ENCODE measurements at regions not wholly inside any gene's neighbourhood (a gene's known extent, or its start where the extent isn't known, plus 50 kb on each side); places are given as distances from the start of the nearest gene placed in this dataset.

DNA sequence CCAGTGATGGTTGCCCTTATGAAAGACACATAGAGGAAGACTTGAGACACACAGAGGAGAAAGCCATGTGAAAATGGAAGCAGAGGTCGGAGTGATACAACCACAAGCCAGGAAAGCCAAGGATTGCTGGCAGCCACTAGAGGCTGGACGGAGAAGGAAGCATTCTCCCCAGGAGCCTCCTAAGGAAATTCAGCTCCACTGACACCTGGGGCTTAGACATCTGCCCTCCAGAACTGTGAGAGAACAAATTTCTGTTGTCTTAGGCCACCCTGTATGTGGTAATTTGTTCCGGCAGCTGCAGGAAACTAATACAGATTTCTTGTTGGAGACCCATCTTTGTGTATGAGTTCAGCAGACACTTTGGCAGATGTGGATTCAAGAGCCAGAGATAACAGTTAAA lies 126.9 kb upstream of the ATP1A1 start:
- H3K4me1 ChIP-seq (ENCODE audit: low read depth), result peaks cover 13% of the 10 kb centered on the region
- H3K4me3 ChIP-seq, result no peak overlapping the region
- H3K27ac ChIP-seq, result no peak overlapping the region
- no peaks in the 10 kb centered on the region for H3K27me3 ChIP-seq
- H3K9me3 ChIP-seq (ENCODE audit: low read depth), result no peaks in the 10 kb centered on the region
- no peak for DNase-seq (ENCODE audit: low read depth in 1 of 2, low spot score in 1 of 2)
- TF ChIP-seq, protein P1, sequence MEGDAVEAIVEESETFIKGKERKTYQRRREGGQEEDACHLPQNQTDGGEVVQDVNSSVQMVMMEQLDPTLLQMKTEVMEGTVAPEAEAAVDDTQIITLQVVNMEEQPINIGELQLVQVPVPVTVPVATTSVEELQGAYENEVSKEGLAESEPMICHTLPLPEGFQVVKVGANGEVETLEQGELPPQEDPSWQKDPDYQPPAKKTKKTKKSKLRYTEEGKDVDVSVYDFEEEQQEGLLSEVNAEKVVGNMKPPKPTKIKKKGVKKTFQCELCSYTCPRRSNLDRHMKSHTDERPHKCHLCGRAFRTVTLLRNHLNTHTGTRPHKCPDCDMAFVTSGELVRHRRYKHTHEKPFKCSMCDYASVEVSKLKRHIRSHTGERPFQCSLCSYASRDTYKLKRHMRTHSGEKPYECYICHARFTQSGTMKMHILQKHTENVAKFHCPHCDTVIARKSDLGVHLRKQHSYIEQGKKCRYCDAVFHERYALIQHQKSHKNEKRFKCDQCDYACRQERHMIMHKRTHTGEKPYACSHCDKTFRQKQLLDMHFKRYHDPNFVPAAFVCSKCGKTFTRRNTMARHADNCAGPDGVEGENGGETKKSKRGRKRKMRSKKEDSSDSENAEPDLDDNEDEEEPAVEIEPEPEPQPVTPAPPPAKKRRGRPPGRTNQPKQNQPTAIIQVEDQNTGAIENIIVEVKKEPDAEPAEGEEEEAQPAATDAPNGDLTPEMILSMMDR (IDR thresholded peaks at IDR 0.05; ENCODE audit: low read depth, low read length), result no peak
- no peaks in the 10 kb centered on the region for H3K36me3 ChIP-seq

DNA sequence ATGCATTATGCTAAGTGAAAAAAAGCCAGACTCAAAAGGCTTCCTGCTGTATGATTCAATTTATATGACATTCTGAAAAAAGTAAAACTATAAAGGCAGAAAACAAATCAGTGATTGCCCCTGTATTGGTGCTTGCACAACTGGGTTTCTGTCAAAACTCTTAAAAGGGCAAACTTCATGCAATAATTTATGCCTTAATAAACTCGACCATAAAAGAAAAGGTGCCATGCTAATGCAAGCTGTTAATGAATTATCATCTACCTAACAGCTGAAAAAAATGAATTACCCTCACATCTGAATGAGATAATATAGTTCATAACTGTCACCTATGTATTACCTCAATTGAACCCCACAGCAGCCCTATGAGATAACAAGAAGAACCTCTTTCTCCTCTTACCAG lies 120.8 kb upstream of the ATP1A1 start:
- TF ChIP-seq, protein P1 (IDR thresholded peaks at IDR 0.05; ENCODE audit: low read depth, low read length), result no peak
- Histone ChIP-seq H3K9me3 (ENCODE audit: low read depth) (no peaks in the 10 kb centered on the region), H3K4me1 (ENCODE audit: low read depth) (peaks cover 10% of the 10 kb centered on the region), H3K4me3 (no peak overlapping the region), H3K36me3 (no peaks in the 10 kb centered on the region), H3K27me3 (no peaks in the 10 kb centered on the region), H3K27ac (no peak overlapping the region)
- no peak for DNase-seq (ENCODE audit: low read depth in 1 of 2, low spot score in 1 of 2)

DNA sequence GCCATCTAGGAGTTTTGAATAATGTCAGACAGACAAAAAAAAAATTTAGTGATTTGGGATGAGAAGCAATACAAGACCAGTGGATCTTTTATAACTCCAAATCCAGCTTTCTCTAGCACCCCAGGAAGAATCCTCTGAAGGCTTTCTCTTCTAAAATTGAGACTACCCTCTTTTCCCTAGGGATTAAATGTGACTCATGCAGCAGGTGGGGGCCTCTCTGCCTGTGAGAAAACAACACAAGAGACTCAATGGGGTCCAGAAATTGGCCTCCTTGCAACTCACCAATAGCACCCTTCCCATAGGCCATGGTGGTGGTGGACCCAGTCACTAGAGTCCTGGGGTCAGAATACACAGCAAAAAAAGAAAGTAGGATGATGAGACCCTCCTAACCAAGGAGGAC lies 120.3 kb upstream of the ATP1A1 start:
- no peaks in the 10 kb centered on the region for H3K36me3 ChIP-seq
- H3K27ac ChIP-seq, result no peak overlapping the region
- no peaks in the 10 kb centered on the region for H3K27me3 ChIP-seq
- DNase-seq (ENCODE audit: low read depth in 1 of 2, low spot score in 1 of 2), result no peak
- no peaks in the 10 kb centered on the region for H3K9me3 ChIP-seq (ENCODE audit: low read depth)
- TF ChIP-seq, protein P1 (IDR thresholded peaks at IDR 0.05; ENCODE audit: low read depth, low read length), result no peak
- H3K4me3 ChIP-seq, result no peak overlapping the region
- H3K4me1 ChIP-seq (ENCODE audit: low read depth), result peaks cover 10% of the 10 kb centered on the region

DNA sequence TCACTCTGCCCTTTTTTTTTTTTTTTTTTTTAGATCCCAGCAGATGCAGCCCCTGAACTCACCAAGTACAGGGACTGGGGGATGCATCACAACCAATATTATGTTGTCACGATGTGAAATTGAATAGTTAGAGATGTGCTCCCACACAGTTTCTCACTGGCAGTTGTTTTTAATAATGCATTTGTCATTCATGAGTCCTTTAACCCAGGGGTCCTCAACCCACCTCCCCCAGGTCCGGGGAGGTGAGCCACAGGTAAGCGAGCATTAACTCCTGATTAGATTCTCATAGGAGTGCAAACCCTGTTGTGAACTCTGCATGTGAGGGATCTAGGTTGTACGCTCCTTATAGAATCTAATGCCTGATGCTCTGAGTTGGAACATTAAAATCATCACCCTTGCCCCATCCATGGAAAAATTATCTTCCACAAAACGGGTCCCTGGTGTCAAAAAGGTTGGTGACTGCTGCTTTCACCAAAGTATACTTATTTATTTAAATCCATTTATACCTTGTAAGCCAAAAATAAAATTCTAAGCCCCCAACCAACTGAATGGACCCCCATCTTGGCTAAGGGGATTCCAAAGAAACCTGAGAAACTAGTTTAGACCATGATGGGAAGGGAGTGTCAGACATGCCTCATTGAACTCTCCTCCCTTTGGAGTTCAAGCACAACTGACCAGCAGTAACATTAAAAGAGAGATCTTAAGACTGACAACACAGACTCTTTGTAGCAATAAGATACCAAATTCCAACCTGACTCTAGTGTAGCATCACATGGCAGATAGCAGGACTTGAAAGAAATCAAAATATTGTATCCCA lies 119.3 kb upstream of the ATP1A1 start:
- Histone ChIP-seq H3K4me1 (ENCODE audit: low read depth) (peaks cover 10% of the 10 kb centered on the region), H3K27me3 (no peaks in the 10 kb centered on the region), H3K36me3 (no peaks in the 10 kb centered on the region), H3K27ac (no peak overlapping the region), H3K9me3 (ENCODE audit: low read depth) (no peaks in the 10 kb centered on the region), H3K4me3 (no peak overlapping the region)
- DNase-seq (ENCODE audit: low read depth in 1 of 2, low spot score in 1 of 2), result no peak
- TF ChIP-seq, protein P1 (IDR thresholded peaks at IDR 0.05; ENCODE audit: low read depth, low read length), result no peak

DNA sequence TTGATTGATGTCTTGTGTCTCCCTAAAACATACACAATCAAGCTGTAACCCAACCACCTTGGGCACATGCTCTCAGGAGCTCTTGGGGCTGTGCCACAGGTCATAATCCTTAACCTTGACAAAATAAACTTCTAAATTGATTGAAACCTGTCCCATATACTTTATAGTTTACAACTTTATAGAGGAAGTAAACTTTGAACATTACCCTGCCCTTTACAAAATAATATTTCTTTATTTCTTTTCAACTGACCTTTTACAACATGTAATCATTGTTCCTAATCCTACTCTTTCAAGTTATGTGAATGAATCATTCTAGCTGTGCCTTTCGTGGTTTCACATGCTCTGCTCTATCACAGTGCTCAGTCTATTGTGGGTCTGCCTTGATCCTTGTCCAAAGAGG lies 118.3 kb upstream of the ATP1A1 start:
- DNase-seq (ENCODE audit: low read depth in 1 of 2, low spot score in 1 of 2), result peak in 1 of 2 donors; percentile 16
- Histone ChIP-seq H3K9me3 (ENCODE audit: low read depth) (no peaks in the 10 kb centered on the region), H3K4me1 (ENCODE audit: low read depth) (peaks cover 10% of the 10 kb centered on the region), H3K27me3 (no peaks in the 10 kb centered on the region), H3K36me3 (no peaks in the 10 kb centered on the region), H3K4me3 (no peak overlapping the region), H3K27ac (no peak overlapping the region)
- TF ChIP-seq, protein P1 (IDR thresholded peaks at IDR 0.05; ENCODE audit: low read depth, low read length), result no peak
